ENCODE measurements at regions not wholly inside any gene's neighbourhood (a gene's known extent, or its start where the extent isn't known, plus 50 kb on each side); places are given as distances from the start of the nearest gene placed in this dataset.
"Not testable (repeated sequence)": the region's sequence is repeated elsewhere in the genome, so short reads cannot be mapped to it uniquely, and the experiment has no call there.

DNA sequence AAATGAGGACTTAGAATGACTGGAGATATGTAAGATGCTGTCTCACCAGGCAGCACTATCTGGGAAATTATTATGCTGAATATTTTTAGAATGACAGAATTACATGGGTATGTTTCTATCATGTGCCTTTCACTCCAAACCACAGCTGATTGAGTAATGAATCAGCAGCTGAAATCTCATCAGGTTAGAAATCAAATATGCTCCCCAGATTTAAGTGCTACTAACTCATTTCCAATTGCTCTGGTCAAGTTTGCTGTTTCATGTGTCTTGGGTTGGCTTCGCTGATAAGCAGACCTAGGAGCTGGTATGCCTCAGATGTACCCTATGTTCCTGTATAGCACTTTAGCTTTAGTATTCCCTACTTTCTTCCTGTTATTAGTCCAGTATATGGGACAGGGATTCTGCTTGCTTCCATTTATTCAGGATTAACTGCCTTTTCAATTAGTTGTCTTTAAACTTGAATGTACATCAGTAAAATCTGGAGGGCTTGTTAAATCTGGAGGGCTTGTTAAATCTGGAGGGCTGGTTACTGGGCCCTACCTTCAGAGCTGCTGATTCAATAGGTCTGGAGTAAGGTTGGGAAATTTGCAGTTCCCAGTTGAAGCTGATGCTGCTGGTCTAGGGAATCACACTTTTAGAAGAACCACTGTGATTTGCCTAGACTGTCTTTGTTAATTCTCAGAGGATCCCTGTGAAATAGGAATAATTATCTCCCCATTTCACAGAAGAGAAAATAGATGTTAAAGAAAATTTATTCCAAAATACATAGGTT lies 172.9 kb downstream of the DKK1 start:
- H3K4me2 ChIP-seq (ENCODE audit: low read depth, low read length, poor library complexity, severe bottlenecking), result no peak overlapping the region
- H2AFZ ChIP-seq (ENCODE audit: low read length), result no peak overlapping the region
- no peaks in the 10 kb centered on the region for H3K9me3 ChIP-seq (ENCODE audit: low read length)
- no peak overlapping the region for H3K9ac ChIP-seq (ENCODE audit: low read length)
- H3K4me3 ChIP-seq (ENCODE audit: low read length), result no peak overlapping the region
- no peaks in the 10 kb centered on the region for H3K4me1 ChIP-seq (ENCODE audit: low read length)
- no peaks in the 10 kb centered on the region for H3K79me2 ChIP-seq (ENCODE audit: low read length)
- no peak for DNase-seq
- no peaks in the 10 kb centered on the region for H3K27me3 ChIP-seq (ENCODE audit: low read length)
- H3K9me2 ChIP-seq (replicated peaks; ENCODE audit: insufficient read depth, low read length), result no peaks in the 10 kb centered on the region
- no peaks in the 10 kb centered on the region for H3K36me3 ChIP-seq (ENCODE audit: insufficient read depth, low read length)
- H4K20me1 ChIP-seq (ENCODE audit: insufficient read depth, low read depth, low read length), result no peaks in the 10 kb centered on the region
- no peak overlapping the region for H3K27ac ChIP-seq (ENCODE audit: low read length)

DNA sequence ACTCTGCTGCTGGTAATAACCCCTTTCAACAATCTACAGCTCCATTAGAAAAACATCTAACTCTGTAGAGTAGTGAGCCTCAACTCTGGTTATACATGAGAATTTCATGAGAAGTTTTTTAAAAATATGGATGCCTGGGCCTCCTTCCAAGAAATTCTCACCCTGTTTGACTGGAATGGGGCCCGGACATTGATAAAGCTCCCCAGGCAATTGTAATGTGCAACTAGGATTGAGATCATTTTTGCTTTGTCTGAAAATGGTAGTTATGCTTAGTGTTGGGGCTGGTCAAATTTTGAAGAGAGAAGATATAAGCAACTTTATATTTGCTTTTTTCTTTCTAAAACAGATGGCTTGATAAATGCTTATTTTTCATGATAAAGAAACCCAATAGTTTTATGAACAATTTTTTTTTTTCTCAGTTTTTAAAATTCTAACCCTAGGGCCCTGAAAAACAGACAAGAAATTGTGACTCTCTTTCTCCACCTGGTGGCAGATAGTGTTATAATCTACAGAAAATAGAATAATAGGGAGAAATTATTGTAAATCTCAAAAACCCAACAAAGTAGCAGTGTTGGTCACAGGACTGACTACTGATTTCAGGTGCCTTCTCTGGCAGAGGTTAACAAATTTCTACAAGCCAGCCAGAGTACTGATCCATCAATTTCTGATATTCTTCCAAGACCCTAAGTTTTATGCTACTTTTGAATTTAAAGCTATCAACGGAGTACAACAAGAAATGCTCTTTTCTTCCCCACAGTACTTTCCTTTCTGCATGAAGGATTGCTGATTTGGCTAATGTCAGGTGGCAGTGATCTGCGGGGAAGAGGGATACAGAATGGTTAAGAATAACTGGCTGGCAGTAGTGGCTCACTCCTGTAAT lies 174.8 kb downstream of the DKK1 start:
- no peak overlapping the region for H3K4me2 ChIP-seq (ENCODE audit: low read depth, low read length, poor library complexity, severe bottlenecking)
- H3K79me2 ChIP-seq (ENCODE audit: low read length), result no peaks in the 10 kb centered on the region
- no peaks in the 10 kb centered on the region for H3K9me2 ChIP-seq (replicated peaks; ENCODE audit: insufficient read depth, low read length)
- no peak overlapping the region for H3K27ac ChIP-seq (ENCODE audit: low read length)
- no peak overlapping the region for H2AFZ ChIP-seq (ENCODE audit: low read length)
- H3K4me3 ChIP-seq (ENCODE audit: low read length), result no peak overlapping the region
- DNase-seq, result peak; percentile 67
- H3K27me3 ChIP-seq (ENCODE audit: low read length), result no peaks in the 10 kb centered on the region
- H3K9ac ChIP-seq (ENCODE audit: low read length), result no peak overlapping the region
- no peaks in the 10 kb centered on the region for H4K20me1 ChIP-seq (ENCODE audit: insufficient read depth, low read depth, low read length)
- H3K4me1 ChIP-seq (ENCODE audit: low read length), result no peaks in the 10 kb centered on the region
- H3K36me3 ChIP-seq (ENCODE audit: insufficient read depth, low read length), result no peaks in the 10 kb centered on the region
- no peaks in the 10 kb centered on the region for H3K9me3 ChIP-seq (ENCODE audit: low read length)

DNA sequence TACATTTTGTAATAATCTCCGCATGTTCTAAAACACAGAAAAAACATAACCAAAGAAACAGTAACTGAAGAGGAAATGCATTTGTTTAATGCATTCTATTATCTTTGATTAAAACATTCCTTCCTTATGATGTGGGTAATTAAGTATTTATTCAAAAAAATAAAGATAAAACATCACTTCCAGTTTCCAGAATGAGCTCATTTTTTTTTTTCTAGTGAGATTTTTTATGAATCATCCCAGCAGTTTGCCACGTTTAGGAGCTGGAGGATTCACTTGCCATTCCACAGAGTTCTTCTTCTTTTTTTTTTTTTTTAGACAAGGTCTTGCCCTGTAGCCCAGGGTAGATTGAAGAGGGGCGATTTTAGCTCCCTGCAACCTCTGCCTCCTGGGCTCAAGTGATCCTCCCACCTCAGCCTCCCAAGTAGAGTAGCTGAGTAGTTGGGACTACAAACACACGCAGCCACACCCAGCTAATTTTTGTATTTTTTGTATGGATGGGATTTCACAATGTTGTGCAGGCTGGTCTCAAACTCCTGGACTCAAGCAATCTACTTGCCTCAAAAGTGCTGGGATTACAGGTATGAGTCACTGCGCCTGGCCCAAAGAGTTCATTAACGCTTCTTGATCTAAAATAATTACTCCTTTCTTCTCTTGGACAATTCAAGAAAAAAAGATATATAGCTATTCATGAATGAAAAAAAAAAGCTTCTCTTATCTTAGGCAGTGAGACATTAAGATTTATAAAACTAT lies 177.3 kb downstream of the DKK1 start:
- Histone ChIP-seq H3K4me1 (ENCODE audit: low read length) (no peaks in the 10 kb centered on the region), H3K9ac (ENCODE audit: low read length) (no peak overlapping the region), H3K79me2 (ENCODE audit: low read length) (no peaks in the 10 kb centered on the region), H2AFZ (ENCODE audit: low read length) (no peak overlapping the region), H3K4me2 (ENCODE audit: low read depth, low read length, poor library complexity, severe bottlenecking) (no peak overlapping the region), H4K20me1 (ENCODE audit: insufficient read depth, low read depth, low read length) (no peaks in the 10 kb centered on the region), H3K27me3 (ENCODE audit: low read length) (no peaks in the 10 kb centered on the region), H3K9me3 (ENCODE audit: low read length) (0 out of 2 replicates have a peak, but pooled peaks cover 3% of the 10 kb centered on the region), H3K9me2 (replicated peaks; ENCODE audit: insufficient read depth, low read length) (no peaks in the 10 kb centered on the region), H3K27ac (ENCODE audit: low read length) (no peak overlapping the region), H3K4me3 (ENCODE audit: low read length) (no peak overlapping the region), H3K36me3 (ENCODE audit: insufficient read depth, low read length) (no peaks in the 10 kb centered on the region)
- no peak for DNase-seq

DNA sequence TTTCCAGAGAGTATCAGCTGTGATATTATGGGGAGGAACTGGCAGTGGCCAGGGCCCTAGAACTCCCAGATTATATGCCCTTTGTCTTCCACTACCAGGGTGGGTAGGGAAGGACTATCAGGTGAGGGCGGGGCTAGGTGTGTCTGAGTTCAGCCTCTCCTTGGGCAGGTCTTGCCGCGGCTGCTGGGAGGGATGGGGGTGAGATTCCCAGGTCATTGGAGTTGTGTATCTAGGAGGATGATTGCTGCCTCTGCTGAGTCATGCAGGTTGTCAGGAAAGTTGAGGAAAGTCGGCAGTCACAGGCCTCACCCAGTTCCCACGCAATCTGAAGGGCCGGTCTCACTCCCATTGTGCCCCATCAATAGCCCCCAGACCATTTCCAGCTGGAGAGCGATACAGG lies 185.2 kb downstream of the DKK1 start:
- Histone ChIP-seq H3K9ac (ENCODE audit: low read length) (no peak overlapping the region), H2AFZ (ENCODE audit: low read length) (no peak overlapping the region), H3K36me3 (ENCODE audit: insufficient read depth, low read length) (no peaks in the 10 kb centered on the region), H3K79me2 (ENCODE audit: low read length) (no peaks in the 10 kb centered on the region), H3K9me3 (ENCODE audit: low read length) (peaks cover 8% of the 10 kb centered on the region; the same call in 1 of the 2 replicates), H4K20me1 (ENCODE audit: insufficient read depth, low read depth, low read length) (no peaks in the 10 kb centered on the region), H3K4me3 (ENCODE audit: low read length) (no peak overlapping the region), H3K9me2 (replicated peaks; ENCODE audit: insufficient read depth, low read length) (no peaks in the 10 kb centered on the region), H3K4me2 (ENCODE audit: low read depth, low read length, poor library complexity, severe bottlenecking) (no peak overlapping the region), H3K4me1 (ENCODE audit: low read length) (no peaks in the 10 kb centered on the region), H3K27ac (ENCODE audit: low read length) (no peak overlapping the region), H3K27me3 (ENCODE audit: low read length) (no peaks in the 10 kb centered on the region)
- DNase-seq, result no peak

DNA sequence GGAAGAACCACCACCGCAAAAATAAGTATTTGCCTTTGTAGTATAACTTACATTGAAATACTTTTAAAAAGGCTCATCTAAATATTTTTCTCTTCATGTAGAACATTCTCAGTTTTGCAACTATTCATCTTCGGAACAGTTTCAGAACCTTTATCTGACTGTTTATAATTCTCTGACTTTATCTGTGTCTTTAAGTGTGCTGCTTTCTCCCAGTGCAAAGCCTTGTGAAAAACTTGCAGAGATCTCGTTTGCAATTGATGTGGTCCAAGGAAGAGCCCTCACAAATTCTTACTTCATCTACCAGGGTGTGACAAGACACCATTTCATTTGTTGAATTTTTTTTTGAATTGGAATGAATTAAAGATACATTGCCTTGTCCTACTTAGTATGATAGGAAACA lies 186.4 kb downstream of the DKK1 start:
- Histone ChIP-seq H3K9ac (ENCODE audit: low read length) (no peak overlapping the region), H3K9me2 (replicated peaks; ENCODE audit: insufficient read depth, low read length) (no peaks in the 10 kb centered on the region), H2AFZ (ENCODE audit: low read length) (no peak overlapping the region), H3K27ac (ENCODE audit: low read length) (no peak overlapping the region), H3K9me3 (ENCODE audit: low read length) (peaks cover 8% of the 10 kb centered on the region; the same call in 1 of the 2 replicates), H3K27me3 (ENCODE audit: low read length) (no peaks in the 10 kb centered on the region), H3K4me3 (ENCODE audit: low read length) (no peak overlapping the region), H3K4me1 (ENCODE audit: low read length) (no peaks in the 10 kb centered on the region), H3K36me3 (ENCODE audit: insufficient read depth, low read length) (no peaks in the 10 kb centered on the region), H4K20me1 (ENCODE audit: insufficient read depth, low read depth, low read length) (no peaks in the 10 kb centered on the region), H3K79me2 (ENCODE audit: low read length) (no peaks in the 10 kb centered on the region), H3K4me2 (ENCODE audit: low read depth, low read length, poor library complexity, severe bottlenecking) (no peak overlapping the region)
- no peak for DNase-seq

DNA sequence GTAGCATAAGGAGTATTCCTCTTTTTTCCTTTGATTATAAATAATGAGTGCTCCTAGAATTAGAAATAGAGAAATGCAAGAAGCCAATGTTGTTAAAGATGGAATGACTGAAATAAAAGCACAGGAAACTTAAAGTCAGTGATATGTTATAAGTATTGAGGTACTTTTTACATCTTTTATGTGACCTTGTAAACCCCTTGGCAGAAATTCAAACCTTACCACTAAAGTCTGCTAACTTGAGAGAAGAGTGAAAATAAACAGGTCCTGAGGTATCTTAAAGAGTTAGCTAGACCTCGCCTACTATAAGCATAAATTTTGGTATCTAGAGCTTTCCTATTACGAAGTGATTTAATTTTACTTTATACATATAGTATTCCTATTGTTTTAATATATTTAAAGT lies 188.2 kb downstream of the DKK1 start:
- Histone ChIP-seq H3K27me3 (ENCODE audit: low read length) (no peaks in the 10 kb centered on the region), H3K4me2 (ENCODE audit: low read depth, low read length, poor library complexity, severe bottlenecking) (no peak overlapping the region), H3K36me3 (ENCODE audit: insufficient read depth, low read length) (no peaks in the 10 kb centered on the region), H3K27ac (ENCODE audit: low read length) (no peak overlapping the region), H4K20me1 (ENCODE audit: insufficient read depth, low read depth, low read length) (no peaks in the 10 kb centered on the region), H3K4me3 (ENCODE audit: low read length) (no peak overlapping the region), H2AFZ (ENCODE audit: low read length) (no peak overlapping the region), H3K9ac (ENCODE audit: low read length) (no peak overlapping the region), H3K79me2 (ENCODE audit: low read length) (no peaks in the 10 kb centered on the region), H3K9me3 (ENCODE audit: low read length) (peaks cover 10% of the 10 kb centered on the region; the same call in 1 of the 2 replicates), H3K9me2 (replicated peaks; ENCODE audit: insufficient read depth, low read length) (no peaks in the 10 kb centered on the region), H3K4me1 (ENCODE audit: low read length) (no peaks in the 10 kb centered on the region)
- DNase-seq, result no peak

DNA sequence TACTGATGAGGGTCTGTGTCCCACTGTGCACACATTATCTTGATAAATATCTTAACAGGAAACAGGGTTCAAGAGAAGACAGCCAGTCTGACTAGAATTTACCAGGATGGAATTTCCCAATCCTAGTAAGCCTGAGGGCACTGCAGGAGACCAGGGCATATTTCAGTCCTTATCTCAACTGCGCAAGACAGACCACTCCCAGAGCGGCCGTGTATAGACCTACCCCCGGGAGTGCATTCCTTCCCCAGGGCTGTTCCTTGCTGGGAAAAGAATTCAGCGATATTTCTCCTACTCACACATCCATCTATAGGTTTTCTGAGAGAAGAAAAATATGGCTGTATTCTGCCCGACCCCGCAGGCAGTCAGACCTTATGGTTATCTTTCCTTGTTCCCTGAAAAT lies 191.3 kb downstream of the DKK1 start:
- not testable (repeated sequence) for H3K27ac ChIP-seq (ENCODE audit: low read length); H3K9me2 ChIP-seq (replicated peaks; ENCODE audit: insufficient read depth, low read length); H3K9ac ChIP-seq (ENCODE audit: low read length); H3K4me1 ChIP-seq (ENCODE audit: low read length); DNase-seq; H3K36me3 ChIP-seq (ENCODE audit: insufficient read depth, low read length); H3K4me2 ChIP-seq (ENCODE audit: low read depth, low read length, poor library complexity, severe bottlenecking); H3K4me3 ChIP-seq (ENCODE audit: low read length); H3K79me2 ChIP-seq (ENCODE audit: low read length); H4K20me1 ChIP-seq (ENCODE audit: insufficient read depth, low read depth, low read length); H3K27me3 ChIP-seq (ENCODE audit: low read length); H2AFZ ChIP-seq (ENCODE audit: low read length)
- peaks cover 20% of the 10 kb centered on the region; the same call in 1 of the 2 replicates for H3K9me3 ChIP-seq (ENCODE audit: low read length)

DNA sequence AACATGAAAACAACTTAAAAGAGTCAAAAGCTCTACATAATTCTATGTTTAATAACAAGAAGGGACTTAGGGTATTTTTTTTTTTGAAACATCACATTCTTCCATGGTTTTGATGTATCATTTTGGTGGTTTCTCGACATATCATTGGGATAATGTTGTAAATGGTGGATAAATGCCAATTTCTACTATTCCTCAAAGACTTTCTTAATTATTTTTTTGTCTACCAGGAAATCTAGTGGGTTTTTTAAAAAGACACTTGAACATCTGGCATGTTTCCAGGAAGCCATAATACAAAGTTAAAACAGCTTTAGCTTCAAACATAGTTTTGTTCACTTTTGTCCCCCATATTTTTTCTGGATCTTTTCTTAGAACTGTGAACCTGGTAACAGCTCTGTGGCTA lies 200.4 kb downstream of the DKK1 start:
- H3K4me2 ChIP-seq (ENCODE audit: low read depth, low read length, poor library complexity, severe bottlenecking), result no peak overlapping the region
- H3K4me1 ChIP-seq (ENCODE audit: low read length), result no peaks in the 10 kb centered on the region
- H3K79me2 ChIP-seq (ENCODE audit: low read length), result no peaks in the 10 kb centered on the region
- H3K36me3 ChIP-seq (ENCODE audit: insufficient read depth, low read length), result no peaks in the 10 kb centered on the region
- no peak for DNase-seq
- H4K20me1 ChIP-seq (ENCODE audit: insufficient read depth, low read depth, low read length), result no peaks in the 10 kb centered on the region
- H3K9me3 ChIP-seq (ENCODE audit: low read length), result peaks cover 28% of the 10 kb centered on the region
- no peak overlapping the region for H3K4me3 ChIP-seq (ENCODE audit: low read length)
- no peaks in the 10 kb centered on the region for H3K9me2 ChIP-seq (replicated peaks; ENCODE audit: insufficient read depth, low read length)
- no peak overlapping the region for H3K27ac ChIP-seq (ENCODE audit: low read length)
- no peak overlapping the region for H3K9ac ChIP-seq (ENCODE audit: low read length)
- H3K27me3 ChIP-seq (ENCODE audit: low read length), result no peaks in the 10 kb centered on the region
- no peak overlapping the region for H2AFZ ChIP-seq (ENCODE audit: low read length)
